IPS-18c (cell line): ENCODE measurements at regions not wholly inside any gene's neighbourhood (a gene's known extent, or its start where the extent isn't known, plus 50 kb on each side); places are given as distances from the start of the nearest gene placed in this dataset.

ENCODE experiments used
- H3K4me3 ChIP-seq: 2 replicates; pipeline ENCODE4 v1.7.0; 2013; ENCODE audit warnings: low read depth, mild to moderate bottlenecking, low read length, moderate library complexity; ENCODE audit not compliant: insufficient read depth
- H3K9me3 ChIP-seq: one replicate; pipeline ENCODE4 v1.6.1; 2013; ENCODE audit warnings: mild to moderate bottlenecking, low read length, moderate library complexity; ENCODE audit not compliant: control insufficient read depth, insufficient read depth

- Histone ChIP-seq H3K9me3 (no peaks in the 10 kb centered on the region), H3K4me3 (no peak overlapping the region)
These were observed 78.1 kb upstream of the GLI3 start for GRCh38 chr7:42315103-42315502.

- no peak overlapping the region for H3K4me3 ChIP-seq
These were observed 77.7 kb upstream of the GLI3 start for GRCh38 chr7:42314696-42315095.

GRCh38 chr7:42311195-42311594 lies 74.2 kb upstream of the GLI3 start:
- H3K4me3 ChIP-seq = no peak overlapping the region
- no peaks in the 10 kb centered on the region for H3K9me3 ChIP-seq

More at GRCh38 chr7:42314696-42315095, 77.7 kb upstream of the GLI3 start:
- H3K9me3 ChIP-seq = no peaks in the 10 kb centered on the region

GRCh38 chr7:42292991-42293521 lies 56.0 kb upstream of the GLI3 start:
- H3K4me3 ChIP-seq = no peak overlapping the region

GRCh38 chr7:42289473-42289872 lies 52.5 kb upstream of the GLI3 start:
- Histone ChIP-seq H3K9me3 (no peaks in the 10 kb centered on the region), H3K4me3 (no peak overlapping the region)

More at GRCh38 chr7:42292991-42293521, 56.0 kb upstream of the GLI3 start:
- H3K9me3 ChIP-seq = no peaks in the 10 kb centered on the region
